ENCODE measurements at regions not wholly inside any gene's neighbourhood (a gene's known extent, or its start where the extent isn't known, plus 50 kb on each side); places are given as distances from the start of the nearest gene placed in this dataset.
"Not testable (repeated sequence)": the region's sequence is repeated elsewhere in the genome, so short reads cannot be mapped to it uniquely, and the experiment has no call there.

- TF ChIP-seq CTCF (IDR thresholded peaks at IDR 0.05; ENCODE audit: control extremely low read depth, extremely low read depth, low read depth, missing control alignments): no peak
- ChIA-PET POLR2A (no interaction called here), CTCF (no interaction called here)
- no peak for DNase-seq (ENCODE audit: extremely low spot score)
Measured at GRCh38 chr3:109994853-109995252, 657.5 kb upstream of the DPPA4 start.

GRCh38 chr3:109995377-109995776, 658.0 kb upstream of the DPPA4 start:
- ChIA-PET POLR2A (no interaction called here), CTCF (no interaction called here)
- no peak for DNase-seq (ENCODE audit: extremely low spot score)
- TF ChIP-seq CTCF (IDR thresholded peaks at IDR 0.05; ENCODE audit: control extremely low read depth, extremely low read depth, low read depth, missing control alignments): no peak

- POLR2A ChIA-PET; CTCF ChIA-PET; DNase-seq (ENCODE audit: extremely low spot score): not testable (repeated sequence)
Measured at GRCh38 chr3:110001905-110002304, 664.6 kb upstream of the DPPA4 start.

- no peak for DNase-seq (ENCODE audit: extremely low spot score)
- no peak for TF ChIP-seq CTCF (IDR thresholded peaks at IDR 0.05; ENCODE audit: control extremely low read depth, extremely low read depth, low read depth, missing control alignments)
- ChIA-PET CTCF (no interaction called here), POLR2A (no interaction called here)
Measured at GRCh38 chr3:110006913-110007312, 669.6 kb upstream of the DPPA4 start.

GRCh38 chr3:110015231-110015963, 678.1 kb upstream of the DPPA4 start:
- no peak for DNase-seq (ENCODE audit: extremely low spot score)
- TF ChIP-seq CTCF (IDR thresholded peaks at IDR 0.05; ENCODE audit: control extremely low read depth, extremely low read depth, low read depth, missing control alignments): no peak
- ChIA-PET CTCF (no interaction called here), POLR2A (no interaction called here)

GRCh38 chr3:110016235-110016815, 679.0 kb upstream of the DPPA4 start:
- ChIA-PET POLR2A (no interaction called here), CTCF (no interaction called here)
- DNase-seq (ENCODE audit: extremely low spot score): no peak

More at GRCh38 chr3:110016235-110016815, 679.0 kb upstream of the DPPA4 start:
- TF ChIP-seq CTCF (IDR thresholded peaks at IDR 0.05; ENCODE audit: control extremely low read depth, extremely low read depth, low read depth, missing control alignments): no peak

Data from GM10248 (cell line).